ENCODE measurements at regions not wholly inside any gene's neighbourhood (a gene's known extent, or its start where the extent isn't known, plus 50 kb on each side); places are given as distances from the start of the nearest gene placed in this dataset.
A peak's percentile ranks its signal among the peaks of the same experiment; 100 is the strongest.
"Not testable (repeated sequence)": the region's sequence is repeated elsewhere in the genome, so short reads cannot be mapped to it uniquely, and the experiment has no call there.

DNA sequence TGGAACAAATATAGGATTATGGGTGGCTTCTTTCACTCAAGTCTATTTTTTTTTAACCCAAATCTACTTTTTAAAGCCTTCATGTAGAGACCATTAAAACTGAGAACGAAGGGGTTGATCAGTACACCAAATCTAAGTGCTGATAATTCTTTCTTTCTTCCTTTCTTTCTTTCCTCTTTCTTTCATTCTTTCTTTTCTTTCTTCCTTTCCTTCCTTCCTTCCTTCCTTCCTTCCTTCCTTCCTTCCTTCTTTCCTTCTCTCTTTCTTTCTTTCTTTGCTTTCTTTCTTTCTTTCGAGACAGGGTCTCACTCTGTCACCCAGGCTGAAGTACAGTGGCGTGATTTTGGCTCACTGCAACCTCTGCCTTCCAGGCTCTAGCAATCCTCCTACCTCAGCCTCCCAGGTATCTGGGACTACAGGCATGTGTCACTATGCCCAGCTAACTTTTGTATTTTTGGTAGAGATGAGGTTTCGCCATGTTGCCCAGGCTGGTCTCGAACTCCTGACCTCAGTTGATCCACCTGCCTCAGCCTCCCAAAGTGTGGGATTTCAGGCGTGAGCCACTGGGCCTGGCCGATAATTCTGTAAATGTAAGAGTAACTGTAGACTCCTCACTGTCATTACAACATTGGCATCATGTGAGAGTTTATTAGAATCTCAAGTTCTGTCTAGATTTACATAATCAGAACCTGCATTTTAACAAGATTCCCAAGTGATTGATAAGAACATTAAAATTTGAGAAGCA, 236.4 kb downstream of the TFEC start:
- no peak for DNase-seq (ENCODE audit: low read depth in 2 of 2)

DNA sequence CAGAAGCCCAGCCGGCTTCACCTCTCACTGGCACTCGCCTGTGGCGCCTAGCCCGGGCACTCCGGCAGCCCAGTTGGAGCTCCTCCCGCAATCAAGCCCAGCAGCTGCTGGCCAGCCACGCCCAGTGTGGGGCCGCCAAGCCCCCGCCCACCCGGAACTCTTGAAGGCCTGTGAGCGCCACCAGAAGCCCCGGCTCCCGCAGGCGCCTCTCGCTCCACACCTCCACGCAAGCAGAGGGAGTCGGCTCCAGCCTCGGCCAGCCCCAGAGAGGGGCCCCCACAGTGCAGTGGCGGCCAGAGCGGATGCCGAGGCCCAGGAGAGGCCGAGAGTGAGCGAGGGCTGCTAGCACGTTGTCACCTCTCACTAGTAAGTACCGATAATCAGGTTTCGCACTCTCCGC, 240.7 kb downstream of the TFEC start:
- DNase-seq (ENCODE audit: low read depth in 2 of 2), result no peak

DNA sequence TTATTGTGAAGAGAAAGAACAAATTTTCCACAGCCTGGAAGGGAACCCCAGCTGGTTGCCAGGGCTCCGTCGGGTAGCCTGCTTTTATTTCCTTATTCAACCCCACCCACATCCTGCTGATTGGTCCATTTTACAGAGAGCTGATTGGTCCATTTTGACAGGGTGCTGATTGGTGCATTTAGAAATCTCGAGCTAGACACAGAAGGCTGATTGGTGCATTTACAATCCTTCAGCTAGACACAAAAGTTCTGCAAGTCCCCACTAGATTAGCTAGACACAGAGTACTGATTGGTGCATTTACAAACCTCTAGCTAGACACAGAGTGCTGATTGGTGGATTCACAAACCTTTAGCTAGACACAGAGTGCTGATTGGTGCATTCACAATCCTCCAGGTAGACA, 241.1 kb downstream of the TFEC start:
- DNase-seq (ENCODE audit: low read depth in 2 of 2), result not testable (repeated sequence)

- DNase-seq (ENCODE audit: low read depth in 2 of 2), result peak in 1 of 2 donors; percentile 19
Measured at GRCh38 chr7:115782696-115783490, 247.7 kb downstream of the TFEC start.

DNA sequence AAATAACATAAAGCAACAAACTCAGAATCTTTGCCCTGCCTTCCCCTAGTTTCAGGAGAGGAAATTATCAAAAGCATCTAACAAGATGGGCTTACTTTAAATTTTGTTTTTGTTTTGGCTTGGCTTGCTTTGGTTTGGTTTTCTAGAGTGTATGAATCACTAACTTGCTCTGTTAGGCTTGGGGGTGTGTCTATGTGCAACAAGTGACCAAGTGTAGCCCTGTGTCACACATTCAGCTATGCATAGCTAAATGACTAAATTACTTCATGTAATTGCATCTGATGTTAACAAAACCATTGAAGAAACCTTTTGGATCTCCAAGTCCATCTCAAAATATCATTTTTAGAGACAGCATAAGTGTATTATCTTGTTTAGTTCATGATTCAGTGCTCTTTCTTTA, 251.0 kb downstream of the TFEC start:
- DNase-seq (ENCODE audit: low read depth in 2 of 2), result no peak

- no peak for DNase-seq (ENCODE audit: low read depth in 2 of 2)
Measured at GRCh38 chr7:115775981-115776380, 254.6 kb downstream of the TFEC start.

- no peak for DNase-seq (ENCODE audit: low read depth in 2 of 2)
Measured at GRCh38 chr7:115763347-115763746, 267.2 kb downstream of the TFEC start.

DNA sequence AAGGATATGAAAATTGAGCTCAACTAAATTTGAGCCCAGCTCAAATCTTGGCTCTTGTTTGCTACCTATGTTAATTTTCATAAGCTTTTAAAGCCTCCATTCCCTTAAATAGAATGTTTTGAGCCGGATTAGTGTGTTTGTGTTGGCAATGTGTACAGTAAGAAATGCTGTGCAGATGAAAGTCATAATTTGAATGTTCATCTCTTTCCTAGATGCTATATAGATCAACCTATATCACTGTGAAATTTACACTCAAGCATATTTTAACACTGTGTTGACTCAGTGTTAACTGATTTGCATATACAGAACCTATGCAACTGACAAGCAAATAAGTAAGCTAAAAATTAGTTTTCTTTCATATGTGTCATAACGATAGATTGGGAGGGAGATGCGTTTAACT, 272.5 kb downstream of the TFEC start:
- DNase-seq (ENCODE audit: low read depth in 2 of 2), result no peak

DNA sequence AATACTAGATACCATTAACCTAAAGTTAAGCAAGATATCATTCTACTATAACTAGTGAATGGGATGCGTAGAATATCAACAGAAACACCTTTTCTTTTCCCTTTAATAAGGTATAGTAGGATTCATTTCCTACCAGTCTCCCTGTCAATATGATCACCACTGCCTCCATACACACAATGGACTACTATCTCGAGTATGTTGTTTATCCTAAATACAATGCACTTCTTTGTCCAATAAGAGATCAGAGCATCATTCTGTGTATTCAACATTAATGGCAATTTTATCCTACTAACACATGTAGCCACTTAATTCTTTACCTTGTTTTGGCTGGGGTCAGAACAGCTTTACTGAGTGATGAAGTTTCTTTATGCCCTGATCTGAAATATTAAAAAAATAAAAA, 276.3 kb downstream of the TFEC start:
- no peak for DNase-seq (ENCODE audit: low read depth in 2 of 2)

DNA sequence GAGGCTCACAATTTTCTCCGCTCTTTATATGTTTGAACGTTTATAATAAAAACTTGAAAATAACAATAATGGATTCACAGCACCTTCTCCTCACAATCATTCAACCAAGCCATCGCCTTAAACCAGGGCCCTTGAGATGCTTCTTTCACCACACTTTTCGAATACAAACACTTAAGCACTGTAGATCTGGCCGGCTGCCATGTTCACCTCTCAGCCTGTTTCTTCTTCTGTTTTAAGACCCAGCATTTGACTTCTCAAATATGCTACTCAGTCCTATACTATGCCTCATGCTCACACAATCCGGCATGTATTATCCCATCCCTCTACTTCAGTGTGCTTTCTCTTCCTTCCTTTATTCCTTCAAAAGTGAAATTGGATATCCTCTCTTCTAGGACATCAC, 280.6 kb downstream of the TFEC start:
- DNase-seq (ENCODE audit: low read depth in 2 of 2), result no peak

DNA sequence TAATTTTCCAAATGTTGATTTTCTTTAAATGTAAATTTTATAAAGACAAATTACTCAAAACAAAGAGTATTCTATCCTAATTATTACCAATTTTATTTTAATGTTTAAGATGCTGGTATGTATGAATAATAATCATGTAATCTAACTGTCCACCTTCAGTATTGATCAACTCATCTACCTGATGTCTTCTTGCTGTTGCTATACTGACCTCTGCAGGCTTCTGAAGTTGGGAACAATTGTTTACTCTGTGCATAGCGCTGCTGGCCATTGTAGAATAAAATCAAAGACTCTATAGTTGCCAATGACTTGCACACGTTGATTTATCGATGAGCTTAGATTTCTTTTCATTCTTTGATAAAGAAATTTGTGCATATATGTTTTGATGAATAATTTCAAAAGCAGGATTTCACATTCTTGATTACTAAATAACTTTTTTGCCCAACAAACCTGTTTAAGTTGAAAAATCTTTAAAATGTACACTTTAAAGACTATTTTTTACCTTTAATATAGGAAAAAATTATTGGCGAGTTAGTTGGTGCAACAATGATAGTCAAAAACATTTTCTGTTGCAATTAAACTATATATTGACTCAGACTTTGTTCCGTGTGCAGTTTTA, 282.3 kb downstream of the TFEC start:
- peak in 1 of 2 donors; percentile 19 for DNase-seq (ENCODE audit: low read depth in 2 of 2)

DNA sequence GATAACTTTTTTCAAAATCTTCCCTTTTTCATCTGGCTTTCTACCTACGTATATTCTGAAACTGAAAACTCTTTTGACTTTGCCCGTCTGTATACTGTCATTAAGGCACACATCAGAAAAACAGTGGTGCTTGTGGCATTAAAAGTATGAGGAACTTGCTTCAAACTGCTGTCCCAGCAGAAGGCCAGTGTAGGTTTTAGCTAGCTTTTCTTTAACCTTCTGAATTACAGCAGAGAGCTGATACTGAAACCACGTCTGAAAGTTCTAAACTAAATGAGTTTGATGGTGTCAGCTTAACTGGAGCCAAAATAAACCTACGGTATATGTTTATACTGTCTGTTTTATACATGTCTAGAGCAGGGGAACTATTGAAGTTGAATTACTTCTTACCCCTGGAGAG, 283.4 kb downstream of the TFEC start:
- peak in 1 of 2 donors; percentile 0 for DNase-seq (ENCODE audit: low read depth in 2 of 2)

DNA sequence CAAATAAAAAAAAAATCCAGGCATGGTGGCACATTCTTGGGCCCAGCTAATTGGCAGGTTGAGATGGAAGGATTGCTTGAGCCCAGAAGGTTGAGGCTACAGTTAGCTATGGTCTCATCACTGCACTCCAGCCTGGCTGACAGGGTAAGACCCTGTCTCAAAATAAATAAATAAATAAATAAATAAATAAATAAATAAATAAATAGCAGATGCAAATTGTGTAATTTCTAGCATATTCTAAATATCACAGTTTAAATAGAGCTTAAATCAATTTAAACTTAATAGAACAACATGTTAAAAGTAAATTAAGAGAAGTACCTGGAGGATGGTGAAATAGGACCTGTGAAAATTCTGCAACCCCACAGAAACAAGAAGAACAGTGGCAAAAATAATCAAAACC, 290.5 kb downstream of the TFEC start:
- DNase-seq (ENCODE audit: low read depth in 2 of 2), result no peak

GRCh38 chr7:115734641-115735040, 295.9 kb downstream of the TFEC start:
- DNase-seq (ENCODE audit: low read depth in 2 of 2), result no peak

GRCh38 chr7:115731796-115732471, 298.6 kb downstream of the TFEC start:
- DNase-seq (ENCODE audit: low read depth in 2 of 2), result no peak

DNA sequence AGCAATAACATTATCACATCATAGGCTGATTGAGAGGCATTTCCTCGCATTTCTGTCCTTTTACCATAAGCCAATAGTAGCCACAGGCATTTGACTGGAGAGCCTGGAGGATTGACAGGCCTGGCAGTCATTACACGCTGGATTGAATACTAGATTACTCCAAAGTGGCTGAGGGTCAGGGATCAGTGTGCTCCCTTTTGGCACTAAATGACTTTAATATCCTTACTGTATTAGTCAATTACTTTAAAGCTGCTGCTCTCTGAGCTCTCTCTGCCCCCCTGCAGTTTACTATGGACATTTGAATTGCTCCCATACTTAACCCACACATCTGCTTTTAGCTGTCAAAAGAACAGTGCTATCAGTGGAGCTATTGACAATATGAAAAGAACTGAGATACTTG, 302.0 kb downstream of the TFEC start:
- DNase-seq (ENCODE audit: low read depth in 2 of 2), result no peak

- peak in 1 of 2 donors; percentile 70 for DNase-seq (ENCODE audit: low read depth in 2 of 2)
Measured at GRCh38 chr7:115724400-115725056, 306.0 kb downstream of the TFEC start.

GRCh38 chr7:115722302-115722977, 308.1 kb downstream of the TFEC start:
- DNase-seq (ENCODE audit: low read depth in 2 of 2), result no peak

DNA sequence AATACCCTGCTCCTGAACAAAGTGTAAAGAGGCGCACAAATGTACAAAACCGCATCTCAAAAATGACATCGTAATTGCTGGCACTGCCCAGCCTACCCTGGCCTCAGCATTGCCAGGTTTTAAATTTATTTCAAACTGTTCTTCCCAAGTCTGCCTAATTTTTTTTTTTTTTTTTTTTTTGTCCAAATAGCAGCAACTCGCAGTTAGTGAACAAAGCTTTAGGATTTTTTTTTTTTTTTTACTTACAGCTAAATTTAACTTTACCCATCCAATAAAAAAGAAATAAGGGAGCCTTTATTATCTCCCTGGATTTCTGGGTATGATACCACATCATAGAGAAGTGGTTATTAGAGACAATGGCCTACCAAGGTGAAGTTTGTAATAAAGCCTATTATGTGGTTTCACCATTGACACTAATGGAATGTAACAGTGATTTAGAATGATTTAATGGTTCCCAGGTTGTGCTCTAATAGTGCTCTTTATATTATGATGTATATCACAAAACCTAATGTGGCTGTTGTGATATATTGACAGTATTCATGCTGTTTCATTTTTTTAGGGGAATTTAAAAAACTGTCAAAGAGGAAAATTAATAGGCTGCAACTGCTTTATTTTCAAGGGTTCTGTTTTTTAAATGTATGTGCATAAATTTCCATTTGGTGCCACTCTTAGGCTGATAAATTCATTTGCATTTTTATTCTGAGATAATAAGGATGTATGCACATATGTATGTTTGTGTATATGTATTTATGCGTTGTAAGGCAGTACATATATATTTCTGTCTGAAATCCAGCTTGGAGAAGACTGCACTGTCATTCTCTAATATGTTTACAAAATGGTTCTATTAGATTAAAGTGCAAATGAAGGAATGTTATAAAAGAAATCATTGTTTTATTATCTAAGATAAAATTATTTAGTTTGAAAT, 309.0 kb downstream of the TFEC start:
- DNase-seq (ENCODE audit: low read depth in 2 of 2), result no peak

- no peak for DNase-seq (ENCODE audit: low read depth in 2 of 2)
Measured at GRCh38 chr7:115719963-115720362, 310.6 kb downstream of the TFEC start.

Measured in lung microvascular endothelial cell (primary cell).